BJ (cell line): ENCODE measurements at regions not wholly inside any gene's neighbourhood (a gene's known extent, or its start where the extent isn't known, plus 50 kb on each side); places are given as distances from the start of the nearest gene placed in this dataset.

Experiments
- CTCF ChIA-PET: fragments of 350-600 bp; formaldehyde crosslinking; extraction: SDS; loops from one replicate; lab custom pipeline; 2021; ENCODE audit warnings: antibody characterized with exemption, inconsistent platforms; lab: Yijun Ruan, JAX
- POLR2A ChIA-PET: fragments of 300-600 bp; sonication (Branson Sonifier 250); formaldehyde crosslinking; extraction: SDS; loops from one replicate; lab custom pipeline; 2021; ENCODE audit warnings: antibody characterized with exemption; lab: Charles Lee
- DNase-seq: peaks from one replicate; pipeline ENCODE4 v3.0.0-alpha.2; 2011; ENCODE audit warnings: low read depth
- H3K27me3 ChIP-seq: 2 replicates; pipeline ENCODE4 v1.6.0; 2011; ENCODE audit warnings: low read length; ENCODE audit not compliant: control insufficient read depth, insufficient read depth
- H3K36me3 ChIP-seq: 2 replicates; pipeline ENCODE4 v1.5.1; 2011; ENCODE audit warnings: low read length; ENCODE audit not compliant: control insufficient read depth, insufficient read depth
- H3K4me3 ChIP-seq: 2 replicates; pipeline ENCODE4 v1.5.1; 2011; ENCODE audit warnings: low read depth, mild to moderate bottlenecking, control low read depth, low read length
- TF ChIP-seq, protein P1 (sequence below): IDR thresholded peaks from 2 replicates; pipeline ENCODE4 v1.5.1; 2011; ENCODE audit warnings: low read depth, mild to moderate bottlenecking, control low read depth, inconsistent platforms, low read length, moderate library complexity; ENCODE audit not compliant: insufficient read depth

DNA sequence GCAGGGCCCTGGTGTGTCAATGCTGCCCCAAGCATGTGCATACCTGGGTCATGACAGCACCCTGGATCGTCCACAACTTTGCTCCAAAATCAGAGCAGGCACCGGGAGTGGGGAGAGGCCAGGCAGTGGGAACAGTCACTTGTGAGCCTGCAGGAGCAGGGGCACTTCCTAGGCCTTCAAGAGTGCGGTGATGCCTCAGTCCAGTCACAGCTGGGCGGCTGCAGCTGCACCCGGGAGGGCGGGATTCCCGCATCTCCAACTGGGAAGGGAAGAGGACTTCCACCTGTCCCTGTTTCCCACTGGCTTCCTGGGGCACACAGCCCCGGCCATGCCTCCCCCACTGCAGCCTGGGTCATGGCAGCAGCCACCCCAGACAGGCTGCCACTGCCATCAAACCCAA, 191.3 kb upstream of the DEFB112 start:
- ChIA-PET POLR2A (no interaction called here), CTCF (no interaction called here)
- TF ChIP-seq, protein P1, sequence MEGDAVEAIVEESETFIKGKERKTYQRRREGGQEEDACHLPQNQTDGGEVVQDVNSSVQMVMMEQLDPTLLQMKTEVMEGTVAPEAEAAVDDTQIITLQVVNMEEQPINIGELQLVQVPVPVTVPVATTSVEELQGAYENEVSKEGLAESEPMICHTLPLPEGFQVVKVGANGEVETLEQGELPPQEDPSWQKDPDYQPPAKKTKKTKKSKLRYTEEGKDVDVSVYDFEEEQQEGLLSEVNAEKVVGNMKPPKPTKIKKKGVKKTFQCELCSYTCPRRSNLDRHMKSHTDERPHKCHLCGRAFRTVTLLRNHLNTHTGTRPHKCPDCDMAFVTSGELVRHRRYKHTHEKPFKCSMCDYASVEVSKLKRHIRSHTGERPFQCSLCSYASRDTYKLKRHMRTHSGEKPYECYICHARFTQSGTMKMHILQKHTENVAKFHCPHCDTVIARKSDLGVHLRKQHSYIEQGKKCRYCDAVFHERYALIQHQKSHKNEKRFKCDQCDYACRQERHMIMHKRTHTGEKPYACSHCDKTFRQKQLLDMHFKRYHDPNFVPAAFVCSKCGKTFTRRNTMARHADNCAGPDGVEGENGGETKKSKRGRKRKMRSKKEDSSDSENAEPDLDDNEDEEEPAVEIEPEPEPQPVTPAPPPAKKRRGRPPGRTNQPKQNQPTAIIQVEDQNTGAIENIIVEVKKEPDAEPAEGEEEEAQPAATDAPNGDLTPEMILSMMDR, result no peak
- H3K4me3 ChIP-seq, result no peak overlapping the region
- no peaks in the 10 kb centered on the region for H3K36me3 ChIP-seq
- no peak for DNase-seq
- H3K27me3 ChIP-seq, result no peaks in the 10 kb centered on the region

- no peaks in the 10 kb centered on the region for H3K27me3 ChIP-seq
- CTCF ChIA-PET, result no interaction called here
- no peak for DNase-seq
- no peak overlapping the region for H3K4me3 ChIP-seq
- TF ChIP-seq, protein P1, result no peak
- POLR2A ChIA-PET, result no interaction called here
- H3K36me3 ChIP-seq, result no peaks in the 10 kb centered on the region
Measured at GRCh38 chr6:50249493-50249892, 199.8 kb upstream of the DEFB112 start.

- TF ChIP-seq, protein P1, result no peak
- POLR2A ChIA-PET, result no interaction called here
- Histone ChIP-seq H3K36me3 (no peaks in the 10 kb centered on the region), H3K27me3 (no peaks in the 10 kb centered on the region), H3K4me3 (no peak overlapping the region)
- DNase-seq, result no peak
- CTCF ChIA-PET, result no interaction called here
Measured at GRCh38 chr6:50257322-50257721, 207.6 kb upstream of the DEFB112 start.

- no peak overlapping the region for H3K4me3 ChIP-seq
- no peaks in the 10 kb centered on the region for H3K27me3 ChIP-seq
- CTCF ChIA-PET, result interaction anchor here (0.7 kb wide), 1 partner anchor 10 kb away, joined by 5 read pairs; no protein-coding TSS in a partner anchor
- POLR2A ChIA-PET, result no interaction called here
- TF ChIP-seq, protein P1, result no peak
- no peaks in the 10 kb centered on the region for H3K36me3 ChIP-seq
- no peak for DNase-seq
Measured at GRCh38 chr6:50259903-50260302, 210.2 kb upstream of the DEFB112 start.

DNA sequence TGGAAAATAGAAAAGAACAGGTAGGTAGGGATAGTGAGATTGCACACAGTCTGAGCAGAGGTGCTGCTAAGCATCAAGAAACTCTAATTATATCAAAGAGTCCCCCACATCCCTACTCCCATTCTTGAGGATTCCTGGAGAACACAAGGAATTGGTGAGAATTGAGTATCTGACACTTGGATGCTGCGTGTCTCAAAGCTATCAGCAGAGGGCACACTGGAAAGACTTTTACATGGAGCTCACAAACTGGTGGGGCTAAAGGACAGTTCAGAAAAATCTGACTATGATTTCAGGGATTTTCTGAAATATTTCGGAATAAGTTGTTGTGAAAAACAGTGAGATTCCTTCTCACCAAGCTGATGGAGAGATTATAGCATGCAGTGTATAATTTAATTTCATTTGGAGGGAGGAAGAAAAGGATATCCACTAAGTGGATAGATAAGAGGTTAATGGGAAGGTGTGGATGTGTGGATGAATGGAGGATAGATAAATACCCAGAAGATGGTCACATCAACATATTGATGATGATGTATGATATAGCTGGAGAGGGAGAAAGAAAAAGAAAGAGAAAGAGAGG, 215.4 kb upstream of the DEFB112 start:
- POLR2A ChIA-PET, result no interaction called here
- H3K4me3 ChIP-seq, result no peak overlapping the region
- no peak for DNase-seq
- no peaks in the 10 kb centered on the region for H3K27me3 ChIP-seq
- H3K36me3 ChIP-seq, result no peaks in the 10 kb centered on the region
- CTCF ChIA-PET, result no interaction called here
- TF ChIP-seq, protein P1, result no peak
